ENCODE measurements at regions not wholly inside any gene's neighbourhood (a gene's known extent, or its start where the extent isn't known, plus 50 kb on each side); places are given as distances from the start of the nearest gene placed in this dataset.

DNA sequence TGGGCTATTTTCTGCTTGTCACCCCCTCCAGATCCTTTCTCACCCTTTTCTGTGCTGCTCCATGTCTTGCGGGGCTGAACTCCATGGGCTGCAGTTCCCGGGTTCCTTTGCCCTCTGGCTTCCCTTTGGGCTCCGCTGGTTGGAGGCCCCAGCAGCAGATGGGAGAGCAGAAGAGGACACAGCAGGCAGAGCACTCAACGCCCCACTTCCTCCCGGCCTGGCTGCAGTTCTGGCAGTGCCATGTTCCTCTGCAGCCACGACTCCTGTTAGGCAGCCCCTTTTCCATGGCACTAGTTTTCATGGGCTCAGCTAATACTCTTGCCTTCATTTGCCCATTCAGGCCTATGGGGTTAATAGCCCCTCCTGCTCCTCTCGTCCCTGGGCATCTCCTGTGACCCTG lies 127.1 kb downstream of the TENT5C start:
- Histone ChIP-seq H3K4me2 (no peak overlapping the region), H3K27me3 (ENCODE audit: insufficient read depth, low read depth) (no peaks in the 10 kb centered on the region), H2AFZ (ENCODE audit: low read depth) (no peak overlapping the region), H3K27ac (no peak overlapping the region), H3K9ac (no peak overlapping the region), H3K4me3 (IDR thresholded peaks at IDR 0.05; ENCODE audit: insufficient read depth, low read depth, low read length) (no peak overlapping the region), H3K79me2 (ENCODE audit: insufficient read depth, low read depth) (no peaks in the 10 kb centered on the region), H3K36me3 (ENCODE audit: insufficient read depth) (no peaks in the 10 kb centered on the region), H4K20me1 (ENCODE audit: insufficient read depth) (no peaks in the 10 kb centered on the region), H3K4me1 (ENCODE audit: low read depth, poor library complexity, severe bottlenecking) (no peaks in the 10 kb centered on the region)
- TF ChIP-seq, protein P1, sequence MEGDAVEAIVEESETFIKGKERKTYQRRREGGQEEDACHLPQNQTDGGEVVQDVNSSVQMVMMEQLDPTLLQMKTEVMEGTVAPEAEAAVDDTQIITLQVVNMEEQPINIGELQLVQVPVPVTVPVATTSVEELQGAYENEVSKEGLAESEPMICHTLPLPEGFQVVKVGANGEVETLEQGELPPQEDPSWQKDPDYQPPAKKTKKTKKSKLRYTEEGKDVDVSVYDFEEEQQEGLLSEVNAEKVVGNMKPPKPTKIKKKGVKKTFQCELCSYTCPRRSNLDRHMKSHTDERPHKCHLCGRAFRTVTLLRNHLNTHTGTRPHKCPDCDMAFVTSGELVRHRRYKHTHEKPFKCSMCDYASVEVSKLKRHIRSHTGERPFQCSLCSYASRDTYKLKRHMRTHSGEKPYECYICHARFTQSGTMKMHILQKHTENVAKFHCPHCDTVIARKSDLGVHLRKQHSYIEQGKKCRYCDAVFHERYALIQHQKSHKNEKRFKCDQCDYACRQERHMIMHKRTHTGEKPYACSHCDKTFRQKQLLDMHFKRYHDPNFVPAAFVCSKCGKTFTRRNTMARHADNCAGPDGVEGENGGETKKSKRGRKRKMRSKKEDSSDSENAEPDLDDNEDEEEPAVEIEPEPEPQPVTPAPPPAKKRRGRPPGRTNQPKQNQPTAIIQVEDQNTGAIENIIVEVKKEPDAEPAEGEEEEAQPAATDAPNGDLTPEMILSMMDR (conservative IDR thresholded peaks at IDR 0.05; ENCODE audit: low read depth, low read length), result no peak

DNA sequence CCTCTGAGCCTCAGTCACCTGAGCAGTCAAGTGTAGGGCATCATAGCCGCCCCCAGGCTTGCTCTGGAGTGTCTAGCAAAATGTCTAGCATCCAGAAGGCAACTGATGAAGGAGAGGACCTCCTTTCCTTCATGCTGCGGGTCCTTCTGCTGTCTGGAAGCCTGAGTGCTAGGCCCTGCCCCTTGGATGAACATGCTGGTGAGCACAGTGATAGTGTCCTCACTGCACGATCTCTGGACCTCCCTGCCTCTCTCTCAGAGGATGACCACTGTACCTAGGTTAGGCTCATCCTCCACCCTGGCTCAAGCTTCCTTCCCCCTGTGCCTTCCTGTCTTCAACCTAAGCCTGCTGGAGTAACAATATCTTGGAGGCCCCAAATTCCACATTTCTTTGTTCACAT lies 128.6 kb downstream of the TENT5C start:
- TF ChIP-seq, protein P1 (conservative IDR thresholded peaks at IDR 0.05; ENCODE audit: low read depth, low read length), result no peak
- H3K79me2 ChIP-seq (ENCODE audit: insufficient read depth, low read depth), result no peaks in the 10 kb centered on the region
- H3K4me3 ChIP-seq (IDR thresholded peaks at IDR 0.05; ENCODE audit: insufficient read depth, low read depth, low read length), result no peak overlapping the region
- H3K27me3 ChIP-seq (ENCODE audit: insufficient read depth, low read depth), result no peaks in the 10 kb centered on the region
- H3K9ac ChIP-seq, result no peak overlapping the region
- H3K27ac ChIP-seq, result no peak overlapping the region
- H3K4me2 ChIP-seq, result peak overlapping the region; percentile 33; the same call in 1 of the 2 replicates
- H4K20me1 ChIP-seq (ENCODE audit: insufficient read depth), result no peaks in the 10 kb centered on the region
- H3K4me1 ChIP-seq (ENCODE audit: low read depth, poor library complexity, severe bottlenecking), result no peaks in the 10 kb centered on the region
- no peaks in the 10 kb centered on the region for H3K36me3 ChIP-seq (ENCODE audit: insufficient read depth)
- H2AFZ ChIP-seq (ENCODE audit: low read depth), result peak overlapping the region; percentile 71; the same call in 1 of the 2 replicates

DNA sequence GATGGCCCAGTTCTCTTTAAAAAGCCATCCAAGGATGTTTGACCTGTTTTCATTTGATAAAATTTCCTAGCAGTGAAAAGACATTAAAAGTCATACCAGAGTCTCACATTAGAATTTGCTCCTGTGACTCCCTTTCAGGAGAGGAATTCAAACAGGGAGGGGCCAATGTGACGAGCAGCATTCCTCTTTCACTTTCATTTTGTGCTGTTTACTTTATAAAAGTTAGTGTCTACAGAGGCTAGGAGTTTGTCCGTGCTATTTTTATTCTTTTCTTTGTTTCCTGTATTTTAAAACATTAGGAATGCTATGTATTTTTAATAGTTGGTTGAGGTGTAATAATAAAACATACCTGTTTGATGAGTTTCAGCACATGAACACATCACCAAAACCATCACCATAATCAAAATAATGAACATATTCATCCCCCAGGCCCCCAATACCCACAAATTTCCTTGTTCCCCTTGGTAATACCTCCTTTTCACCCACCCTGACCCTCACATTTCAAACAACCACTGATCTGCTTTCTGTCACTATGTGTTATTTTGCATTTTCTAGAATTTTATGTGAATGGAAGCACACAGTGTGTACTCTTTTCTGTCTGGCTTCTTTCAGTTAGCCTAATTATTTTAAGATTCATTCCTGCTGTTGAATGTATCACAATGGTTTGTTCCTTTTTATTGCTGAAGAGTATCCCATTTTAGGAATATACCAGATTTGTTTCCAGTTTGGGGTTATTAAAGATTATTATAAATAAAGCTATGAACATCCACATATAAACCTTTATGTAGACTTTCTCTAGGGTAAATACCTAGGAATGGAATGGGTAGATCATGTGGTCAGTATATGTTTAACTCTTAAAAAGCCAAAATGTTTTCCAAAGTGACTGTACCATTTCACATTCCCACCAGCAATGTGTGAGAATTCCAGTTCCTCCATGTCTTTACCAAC lies 129.5 kb downstream of the TENT5C start:
- no peaks in the 10 kb centered on the region for H4K20me1 ChIP-seq (ENCODE audit: insufficient read depth)
- no peak overlapping the region for H3K4me3 ChIP-seq (IDR thresholded peaks at IDR 0.05; ENCODE audit: insufficient read depth, low read depth, low read length)
- H3K9ac ChIP-seq, result no peak overlapping the region
- H3K4me1 ChIP-seq (ENCODE audit: low read depth, poor library complexity, severe bottlenecking), result no peaks in the 10 kb centered on the region
- no peaks in the 10 kb centered on the region for H3K79me2 ChIP-seq (ENCODE audit: insufficient read depth, low read depth)
- no peak overlapping the region; the same call in 1 of the 2 replicates for H3K27ac ChIP-seq
- no peaks in the 10 kb centered on the region for H3K36me3 ChIP-seq (ENCODE audit: insufficient read depth)
- no peaks in the 10 kb centered on the region for H3K27me3 ChIP-seq (ENCODE audit: insufficient read depth, low read depth)
- peak overlapping the region; percentile 33 for H3K4me2 ChIP-seq
- H2AFZ ChIP-seq (ENCODE audit: low read depth), result peak overlapping the region; percentile 71
- TF ChIP-seq, protein P1 (conservative IDR thresholded peaks at IDR 0.05; ENCODE audit: low read depth, low read length), result no peak

DNA sequence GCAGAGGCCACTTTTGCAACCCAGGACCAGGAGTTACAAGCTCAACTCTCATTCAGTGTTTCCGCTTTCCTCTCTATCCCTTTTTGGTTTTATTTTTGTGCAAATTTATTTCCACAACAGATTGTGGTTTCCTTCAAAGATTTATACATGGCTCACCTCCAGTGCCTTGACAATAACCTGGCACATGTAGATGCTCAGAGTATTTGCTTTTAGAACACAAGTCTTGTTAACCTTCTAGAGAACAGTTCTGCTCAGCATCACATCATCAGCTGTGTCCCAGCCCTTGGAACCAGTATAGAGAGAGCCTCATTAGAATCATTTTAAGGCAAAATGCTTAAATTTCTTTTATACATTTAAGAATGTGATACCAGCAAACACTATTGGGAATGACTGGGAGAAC lies 133.7 kb downstream of the TENT5C start:
- no peak overlapping the region for H3K4me3 ChIP-seq (IDR thresholded peaks at IDR 0.05; ENCODE audit: insufficient read depth, low read depth, low read length)
- no peak overlapping the region for H3K4me2 ChIP-seq
- H3K4me1 ChIP-seq (ENCODE audit: low read depth, poor library complexity, severe bottlenecking), result no peaks in the 10 kb centered on the region
- H3K27me3 ChIP-seq (ENCODE audit: insufficient read depth, low read depth), result no peaks in the 10 kb centered on the region
- no peak overlapping the region for H2AFZ ChIP-seq (ENCODE audit: low read depth)
- TF ChIP-seq, protein P1 (conservative IDR thresholded peaks at IDR 0.05; ENCODE audit: low read depth, low read length), result no peak
- no peak overlapping the region for H3K27ac ChIP-seq
- H3K36me3 ChIP-seq (ENCODE audit: insufficient read depth), result no peaks in the 10 kb centered on the region
- no peak overlapping the region for H3K9ac ChIP-seq
- no peaks in the 10 kb centered on the region for H4K20me1 ChIP-seq (ENCODE audit: insufficient read depth)
- no peaks in the 10 kb centered on the region for H3K79me2 ChIP-seq (ENCODE audit: insufficient read depth, low read depth)
